ENCODE measurements at regions not wholly inside any gene's neighbourhood (a gene's known extent, or its start where the extent isn't known, plus 50 kb on each side); places are given as distances from the start of the nearest gene placed in this dataset.

GRCh38 chr4:106530821-106531220, 162.2 kb upstream of the GIMD1 start:
- TF ChIP-seq RELA (IDR thresholded peaks at IDR 0.05; ENCODE audit: borderline replicate concordance, partially characterized antibody) = no peak
- TF ChIP-seq MAX (IDR thresholded peaks at IDR 0.05; ENCODE audit: low read depth, low read length) = no peak
- TF ChIP-seq JUND (IDR thresholded peaks at IDR 0.05; ENCODE audit: low read depth, low read length) = no peak
- TF ChIP-seq RB1 (IDR thresholded peaks at IDR 0.05; ENCODE audit: borderline replicate concordance) = no peak
